GM23338 (cell line): ENCODE measurements at regions not wholly inside any gene's neighbourhood (a gene's known extent, or its start where the extent isn't known, plus 50 kb on each side); places are given as distances from the start of the nearest gene placed in this dataset.

ENCODE experiments used
- ATAC-seq: fragments of 200-7000 bp; cut with Tn5 transposase; 3 replicates; pipeline ENCODE4 v1.9.1; 2020
- DNase-seq: peaks from one replicate; pipeline ENCODE4 v3.0.0-alpha.2; 2015; ENCODE audit warnings: low spot score
- H2AFZ ChIP-seq: fragments of 200-600 bp; sonication (generic); 2 replicates; pipeline ENCODE4 v1.8.0; 2016; ENCODE audit warnings: antibody characterized with exemption, mild to moderate bottlenecking, moderate library complexity
- H3F3A ChIP-seq: fragments of 200-600 bp; sonication (generic); replicated peaks from 2 replicates; pipeline ENCODE4 v1.8.0; 2017; ENCODE audit warnings: antibody characterized with exemption, mixed run types, low read depth
- H3K27ac ChIP-seq: fragments of 200-600 bp; sonication (generic); 2 replicates; pipeline ENCODE4 v1.6.1; 2016; ENCODE audit warnings: low read depth
- H3K27me3 ChIP-seq: fragments of 200-600 bp; sonication (generic); 2 replicates; pipeline ENCODE4 v1.8.0; 2016; ENCODE audit warnings: mild to moderate bottlenecking, mixed run types, moderate library complexity; ENCODE audit not compliant: insufficient read depth
- H3K36me3 ChIP-seq: fragments of 200-600 bp; sonication (generic); 2 replicates; pipeline ENCODE4 v1.8.0; 2016; ENCODE audit warnings: mild to moderate bottlenecking; ENCODE audit not compliant: insufficient read depth
- H3K4me1 ChIP-seq: fragments of 200-600 bp; sonication (generic); 2 replicates; pipeline ENCODE4 v1.8.0; 2016; ENCODE audit warnings: mild to moderate bottlenecking, moderate library complexity; ENCODE audit not compliant: insufficient read depth
- H3K4me2 ChIP-seq: fragments of 200-600 bp; sonication (generic); 2 replicates; pipeline ENCODE4 v1.7.1; 2017; ENCODE audit warnings: mixed run types
- H3K4me3 ChIP-seq: fragments of 200-600 bp; sonication (generic); 2 replicates; pipeline ENCODE4 v1.6.1; 2016; ENCODE audit warnings: mixed run types
- H3K79me2 ChIP-seq: fragments of 200-600 bp; sonication (generic); replicated peaks from 2 replicates; pipeline ENCODE4 v1.8.0; 2017; ENCODE audit warnings: mild to moderate bottlenecking; ENCODE audit not compliant: insufficient read depth
- H3K9me2 ChIP-seq: fragments of 200-600 bp; sonication (generic); 2 replicates; pipeline ENCODE4 v1.8.0; 2017; ENCODE audit not compliant: insufficient read depth
- H4K20me1 ChIP-seq: fragments of 200-600 bp; sonication (generic); replicated peaks from 2 replicates; pipeline ENCODE4 v1.8.0; 2017; ENCODE audit warnings: mild to moderate bottlenecking; ENCODE audit not compliant: insufficient read depth
- H3K27ac Mint-ChIP-seq: 2 replicates; pipeline ENCODE4 v1.8.0; 2020; ENCODE audit warnings: inconsistent platforms, mild to moderate bottlenecking, moderate library complexity, mixed read lengths
- H3K27me3 Mint-ChIP-seq: 3 replicates; pipeline ENCODE4 v1.8.0; 2022; ENCODE audit warnings: low read depth, mild to moderate bottlenecking, moderate library complexity, mixed read lengths, inconsistent platforms; ENCODE audit not compliant: insufficient read depth, poor library complexity
- H3K36me3 Mint-ChIP-seq: 3 replicates; pipeline ENCODE4 v1.8.0; 2021; ENCODE audit warnings: low read depth, mild to moderate bottlenecking, inconsistent platforms, moderate library complexity, mixed read lengths
- H3K4me1 Mint-ChIP-seq: 3 replicates; pipeline ENCODE4 v1.8.0; 2020; ENCODE audit warnings: mild to moderate bottlenecking, inconsistent platforms, mixed read lengths
- H3K4me3 Mint-ChIP-seq: 3 replicates; pipeline ENCODE4 v1.8.0; 2021; ENCODE audit warnings: moderate library complexity, mild to moderate bottlenecking, inconsistent platforms, mixed read lengths
- H3K9me3 Mint-ChIP-seq: 3 replicates; pipeline ENCODE4 v1.8.0; 2020; ENCODE audit warnings: moderate library complexity, mild to moderate bottlenecking, inconsistent platforms, mixed read lengths
- CREB1 ChIP-seq: fragments of 250-450 bp; sonication (Bioruptor Pico); IDR thresholded peaks from 2 replicates; pipeline ENCODE4 v1.5.0; 2020; ENCODE audit warnings: low read depth, mild to moderate bottlenecking, moderate library complexity
- ETS1 ChIP-seq: IDR thresholded peaks from 2 replicates; pipeline ENCODE4 v1.6.1; 2016; ENCODE audit warnings: antibody characterized with exemption
- EZH2 ChIP-seq: fragments of 200-600 bp; sonication (generic); IDR thresholded peaks from one replicate; pipeline ENCODE4 v1.8.0; 2017; ENCODE audit warnings: antibody characterized with exemption, mild to moderate bottlenecking, low read depth; ENCODE audit not compliant: unreplicated experiment
- EZH2phosphoT487 ChIP-seq: fragments of 200-600 bp; sonication (generic); IDR thresholded peaks from one replicate; pipeline ENCODE4 v1.8.1; 2018; ENCODE audit warnings: antibody characterized with exemption; ENCODE audit not compliant: unreplicated experiment
- JUNB ChIP-seq: IDR thresholded peaks from one replicate; pipeline ENCODE4 v1.6.1; 2016; ENCODE audit warnings: antibody characterized with exemption; ENCODE audit not compliant: unreplicated experiment
- NANOG ChIP-seq: IDR thresholded peaks from 2 replicates; pipeline ENCODE4 v1.6.1; 2016; ENCODE audit warnings: antibody characterized with exemption, borderline replicate concordance
- POLR2AphosphoS5 ChIP-seq: IDR thresholded peaks from 2 replicates; pipeline ENCODE4 v1.6.1; 2016; ENCODE audit warnings: antibody characterized with exemption, low read depth
- REST ChIP-seq: IDR thresholded peaks from one replicate; pipeline ENCODE4 v1.6.1; 2018; ENCODE audit warnings: antibody characterized with exemption; ENCODE audit not compliant: unreplicated experiment
- ZNF114 ChIP-seq: fragments of 250-450 bp; sonication (Bioruptor Pico); IDR thresholded peaks from 2 replicates; pipeline ENCODE4 v1.5.0; 2020; ENCODE audit warnings: mild to moderate bottlenecking, moderate library complexity
- ZNF331 ChIP-seq: fragments of 250-450 bp; sonication (Bioruptor Pico); IDR thresholded peaks from 2 replicates; pipeline ENCODE4 v1.5.0; 2020; ENCODE audit warnings: low read depth, mild to moderate bottlenecking, moderate library complexity
- ZNF462 ChIP-seq: fragments of 250-450 bp; sonication (Bioruptor Pico); IDR thresholded peaks from 2 replicates; pipeline ENCODE4 v1.5.0; 2020; ENCODE audit warnings: mild to moderate bottlenecking, moderate library complexity
- TF ChIP-seq, protein P1 (sequence below), 2 experiments: fragments of 200-600 bp in 1 of 2; sonication (generic) in 1 of 2; conservative IDR thresholded peaks; 2 replicates each; pipeline versions ENCODE4 v1.5.1 to v1.6.1; 2016 to 2017; ENCODE audit warnings: antibody characterized with exemption in 2 of 2, low read depth in 2 of 2, mild to moderate bottlenecking in 2 of 2, moderate library complexity in 1 of 2

GRCh38 chr18:27769152-27769551 is 407.8 kb downstream of the CDH2 start:
- Histone ChIP-seq H3K9me2 (no peaks in the 10 kb centered on the region; the same call in 1 of the 2 replicates), H4K20me1 (no peaks in the 10 kb centered on the region), H2AFZ (no peak overlapping the region), H3K4me2 (no peak overlapping the region), H3F3A (no peaks in the 10 kb centered on the region), H3K79me2 (no peaks in the 10 kb centered on the region), H3K36me3 (no peaks in the 10 kb centered on the region), H3K4me1 (no peaks in the 10 kb centered on the region), H3K4me3 (no peak overlapping the region), H3K27ac (no peak overlapping the region), H3K27me3 (no peaks in the 10 kb centered on the region)
- H3K36me3 Mint-ChIP-seq: no peaks in the 10 kb centered on the region
- no peaks in the 10 kb centered on the region for H3K4me1 Mint-ChIP-seq
- H3K4me3 Mint-ChIP-seq: no peak overlapping the region
- no peaks in the 10 kb centered on the region for H3K9me3 Mint-ChIP-seq
- no peak overlapping the region for H3K27ac Mint-ChIP-seq
- H3K27me3 Mint-ChIP-seq: peaks cover 10% of the 10 kb centered on the region
- TF ChIP-seq ETS1: no peak
- TF ChIP-seq CREB1 (CRISPR knock-in tag): no peak
- no peak for TF ChIP-seq ZNF331
- no peak for TF ChIP-seq JUNB
- TF ChIP-seq, protein P1, sequence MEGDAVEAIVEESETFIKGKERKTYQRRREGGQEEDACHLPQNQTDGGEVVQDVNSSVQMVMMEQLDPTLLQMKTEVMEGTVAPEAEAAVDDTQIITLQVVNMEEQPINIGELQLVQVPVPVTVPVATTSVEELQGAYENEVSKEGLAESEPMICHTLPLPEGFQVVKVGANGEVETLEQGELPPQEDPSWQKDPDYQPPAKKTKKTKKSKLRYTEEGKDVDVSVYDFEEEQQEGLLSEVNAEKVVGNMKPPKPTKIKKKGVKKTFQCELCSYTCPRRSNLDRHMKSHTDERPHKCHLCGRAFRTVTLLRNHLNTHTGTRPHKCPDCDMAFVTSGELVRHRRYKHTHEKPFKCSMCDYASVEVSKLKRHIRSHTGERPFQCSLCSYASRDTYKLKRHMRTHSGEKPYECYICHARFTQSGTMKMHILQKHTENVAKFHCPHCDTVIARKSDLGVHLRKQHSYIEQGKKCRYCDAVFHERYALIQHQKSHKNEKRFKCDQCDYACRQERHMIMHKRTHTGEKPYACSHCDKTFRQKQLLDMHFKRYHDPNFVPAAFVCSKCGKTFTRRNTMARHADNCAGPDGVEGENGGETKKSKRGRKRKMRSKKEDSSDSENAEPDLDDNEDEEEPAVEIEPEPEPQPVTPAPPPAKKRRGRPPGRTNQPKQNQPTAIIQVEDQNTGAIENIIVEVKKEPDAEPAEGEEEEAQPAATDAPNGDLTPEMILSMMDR (conservative IDR thresholded peaks at IDR 0.05; ENCODE audit: low read depth in 2 of 2): no peak
- no peak for TF ChIP-seq EZH2
- TF ChIP-seq NANOG: no peak
- TF ChIP-seq ZNF114 (CRISPR knock-in tag): no peak
- no peak for TF ChIP-seq EZH2phosphoT487
- TF ChIP-seq POLR2AphosphoS5: no peak
- TF ChIP-seq ZNF462 (CRISPR knock-in tag): no peak
- no peak for TF ChIP-seq REST
- ATAC-seq (no peak), DNase-seq (no peak)
